MG63 (cell line): ENCODE measurements at regions not wholly inside any gene's neighbourhood (a gene's known extent, or its start where the extent isn't known, plus 50 kb on each side); places are given as distances from the start of the nearest gene placed in this dataset.
"Not testable (repeated sequence)": the region's sequence is repeated elsewhere in the genome, so short reads cannot be mapped to it uniquely, and the experiment has no call there.

Experiments
- DNase-seq: peaks from one replicate; pipeline ENCODE4 v3.0.0-alpha.2; 2020
- H3K27me3 ChIP-seq: fragments of 250-450 bp; sonication (Bioruptor Pico); 2 replicates; pipeline ENCODE4 v1.5.1; 2020; ENCODE audit warnings: mild to moderate bottlenecking, moderate library complexity
- H3K36me3 ChIP-seq: fragments of 250-450 bp; sonication (Bioruptor Pico); 2 replicates; pipeline ENCODE4 v1.5.1; 2020; ENCODE audit warnings: mild to moderate bottlenecking, moderate library complexity
- H3K4me3 ChIP-seq: fragments of 250-450 bp; sonication (Bioruptor Pico); 2 replicates; pipeline ENCODE4 v1.5.1; 2020; ENCODE audit warnings: mild to moderate bottlenecking, moderate library complexity
- H3K9me3 ChIP-seq: fragments of 250-450 bp; sonication (Bioruptor Pico); 2 replicates; pipeline ENCODE4 v1.5.1; 2020; ENCODE audit warnings: mild to moderate bottlenecking, moderate library complexity

DNA sequence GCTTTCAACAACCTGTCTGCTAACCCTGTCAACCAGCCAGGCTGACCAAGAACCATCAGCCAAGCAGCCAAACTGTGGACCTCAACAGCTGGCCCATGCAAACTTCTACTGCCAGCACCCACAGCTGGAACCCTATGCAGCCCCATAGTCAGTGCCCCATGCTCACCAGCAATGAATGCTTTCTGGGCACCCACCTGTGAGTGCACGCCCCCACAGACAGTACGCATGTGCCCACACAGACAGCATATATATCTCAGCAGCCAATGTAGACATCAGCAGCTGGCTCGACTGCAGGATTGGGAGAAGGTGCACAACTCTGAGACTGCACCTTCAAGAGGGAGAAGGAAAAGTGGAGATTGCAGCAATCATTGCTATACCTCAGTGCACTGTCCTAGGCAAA is 1534.6 kb downstream of the GRIK2 start:
- no peaks in the 10 kb centered on the region; the same call in 1 of the 2 replicates for H3K27me3 ChIP-seq
- no peaks in the 10 kb centered on the region for H3K36me3 ChIP-seq
- H3K9me3 ChIP-seq = no peaks in the 10 kb centered on the region
- DNase-seq = no peak
- H3K4me3 ChIP-seq = no peak overlapping the region

DNA sequence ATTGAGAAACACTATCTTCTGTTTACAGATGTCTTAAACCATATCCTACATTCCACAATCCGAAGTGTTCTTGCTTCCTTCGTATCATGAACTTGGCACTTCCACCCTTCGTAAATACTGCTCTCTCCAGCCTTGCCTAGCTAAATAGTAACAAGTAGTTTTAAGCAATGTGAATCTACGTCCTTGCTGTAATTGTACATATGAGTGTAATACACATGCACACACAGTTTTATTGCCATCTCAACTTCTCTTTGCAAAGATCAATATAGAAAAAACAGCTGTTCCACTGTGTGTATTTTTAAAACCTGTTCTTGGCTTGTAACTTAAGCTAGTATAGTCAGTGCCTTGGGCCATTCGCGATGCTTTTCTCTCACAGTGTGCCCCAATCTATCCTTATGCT is 1524.7 kb downstream of the GRIK2 start:
- Histone ChIP-seq H3K9me3 (no peaks in the 10 kb centered on the region), H3K27me3 (no peaks in the 10 kb centered on the region; the same call in 1 of the 2 replicates), H3K4me3 (no peak overlapping the region), H3K36me3 (no peaks in the 10 kb centered on the region)
- no peak for DNase-seq

DNA sequence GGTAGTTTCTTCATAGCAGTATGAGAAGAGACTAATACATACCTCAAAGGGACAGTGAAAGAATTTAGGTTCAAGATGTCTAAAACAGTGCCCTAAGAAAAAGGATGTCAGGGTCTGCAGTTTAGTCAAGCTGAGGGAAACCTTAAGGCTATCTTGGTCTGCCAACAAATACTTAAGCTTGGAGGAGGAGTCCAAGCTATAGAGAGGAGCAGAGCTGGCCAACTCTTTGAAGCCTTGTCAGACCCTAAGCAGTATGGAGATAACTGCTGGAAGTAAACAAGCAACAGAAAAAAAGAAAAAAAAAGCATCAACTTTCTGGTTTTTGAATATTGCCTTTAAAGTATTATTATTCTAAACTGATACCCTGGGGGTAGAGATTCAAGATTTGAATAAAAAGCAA is 1518.1 kb downstream of the GRIK2 start:
- H3K27me3 ChIP-seq = no peaks in the 10 kb centered on the region
- no peaks in the 10 kb centered on the region for H3K9me3 ChIP-seq
- H3K36me3 ChIP-seq = no peaks in the 10 kb centered on the region
- H3K4me3 ChIP-seq = no peak overlapping the region
- DNase-seq = no peak

DNA sequence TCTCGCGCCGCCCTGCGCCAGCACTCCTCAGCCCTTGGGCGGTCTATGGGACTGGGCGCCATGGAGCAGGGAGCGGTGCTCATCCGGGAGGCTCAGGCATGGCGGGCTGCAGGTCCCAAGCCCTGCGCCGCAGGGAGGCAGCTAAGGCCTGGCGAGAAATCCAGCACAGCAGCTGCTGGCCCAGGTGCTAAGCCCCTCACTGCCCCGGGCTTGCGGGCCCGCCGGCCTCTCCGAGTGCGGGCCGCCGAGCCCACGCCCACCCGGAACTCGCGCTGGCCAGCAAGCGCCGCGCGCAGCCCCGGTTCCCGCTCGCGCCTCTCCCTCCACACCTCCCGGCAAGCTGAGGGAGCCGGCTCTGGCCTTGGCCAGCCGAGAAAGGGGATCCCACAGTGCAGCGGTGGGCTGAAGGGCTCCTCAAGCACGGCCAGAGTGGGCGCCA is 1517.2 kb downstream of the GRIK2 start:
- H3K27me3 ChIP-seq, DNase-seq, H3K4me3 ChIP-seq, H3K36me3 ChIP-seq, H3K9me3 ChIP-seq: not testable (repeated sequence)

DNA sequence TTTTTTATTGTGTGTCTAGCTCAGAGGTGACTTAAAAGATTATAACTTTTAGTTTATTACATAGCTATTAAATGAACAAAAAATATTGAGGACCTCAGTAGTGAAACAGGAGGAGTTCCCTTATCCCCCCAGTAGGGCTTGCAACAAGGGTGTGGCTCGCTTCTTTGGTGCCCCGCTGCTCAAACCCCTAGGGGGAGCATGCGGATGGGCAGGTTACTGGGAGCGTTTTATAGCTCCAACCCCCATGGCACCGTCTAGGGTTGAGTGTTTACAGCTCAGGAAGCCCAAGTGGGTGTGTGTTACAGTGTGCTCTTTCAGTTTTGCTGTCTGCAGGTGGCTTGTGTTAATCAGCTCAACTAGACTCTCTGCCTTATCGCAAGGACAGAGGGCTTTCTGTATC is 1513.7 kb downstream of the GRIK2 start:
- no peak for DNase-seq

DNA sequence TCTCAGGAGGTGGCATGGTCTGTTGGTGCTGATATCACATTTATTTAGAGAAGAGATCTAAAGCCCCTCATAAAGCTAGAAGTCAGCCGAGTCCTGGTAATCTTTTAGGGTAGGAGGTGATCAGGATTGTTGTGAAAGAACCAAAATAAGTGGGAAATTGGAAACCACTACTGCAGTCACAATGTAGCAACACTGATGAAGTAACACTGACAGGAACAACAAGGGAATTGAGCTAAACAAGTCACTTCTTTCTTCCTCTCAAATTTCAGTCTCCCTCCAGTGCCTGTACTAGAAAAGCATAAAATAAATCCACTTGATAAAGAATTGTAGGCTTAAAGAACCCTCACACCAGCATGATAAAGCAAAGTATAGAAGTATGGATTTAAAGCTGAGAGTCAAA is 1509.0 kb downstream of the GRIK2 start:
- H3K36me3 ChIP-seq = no peaks in the 10 kb centered on the region
- H3K4me3 ChIP-seq = no peak overlapping the region

More for the DNA sequence above, 1513.7 kb downstream of the GRIK2 start:
- Histone ChIP-seq H3K4me3 (no peak overlapping the region), H3K36me3 (no peaks in the 10 kb centered on the region), H3K27me3 (no peaks in the 10 kb centered on the region), H3K9me3 (no peaks in the 10 kb centered on the region)

DNA sequence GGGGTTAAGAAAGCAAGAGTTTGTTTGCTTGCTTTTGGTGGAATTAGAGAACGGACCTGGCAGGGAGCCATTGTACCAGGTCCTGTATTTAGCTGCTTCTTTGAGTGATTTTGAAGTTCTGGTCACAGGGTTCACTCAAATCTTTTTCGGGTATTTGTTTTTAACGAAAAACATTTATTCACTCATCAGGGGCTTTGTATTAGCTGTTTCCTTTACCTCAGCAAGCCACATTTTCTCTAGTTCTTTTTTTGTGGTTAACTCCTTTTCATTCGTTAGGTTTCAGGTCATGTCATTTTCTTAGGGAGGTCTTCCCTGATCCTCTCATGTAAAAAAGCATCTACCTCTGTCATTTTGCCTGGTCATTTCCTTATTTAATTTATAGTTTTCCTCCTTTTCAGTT is 1502.2 kb downstream of the GRIK2 start:
- H3K36me3 ChIP-seq = no peaks in the 10 kb centered on the region
- no peak for DNase-seq
- no peaks in the 10 kb centered on the region for H3K27me3 ChIP-seq
- no peak overlapping the region for H3K4me3 ChIP-seq
- no peaks in the 10 kb centered on the region for H3K9me3 ChIP-seq

More for the DNA sequence above, 1509.0 kb downstream of the GRIK2 start:
- DNase-seq = no peak
- H3K27me3 ChIP-seq = no peaks in the 10 kb centered on the region
- H3K9me3 ChIP-seq = no peaks in the 10 kb centered on the region

DNA sequence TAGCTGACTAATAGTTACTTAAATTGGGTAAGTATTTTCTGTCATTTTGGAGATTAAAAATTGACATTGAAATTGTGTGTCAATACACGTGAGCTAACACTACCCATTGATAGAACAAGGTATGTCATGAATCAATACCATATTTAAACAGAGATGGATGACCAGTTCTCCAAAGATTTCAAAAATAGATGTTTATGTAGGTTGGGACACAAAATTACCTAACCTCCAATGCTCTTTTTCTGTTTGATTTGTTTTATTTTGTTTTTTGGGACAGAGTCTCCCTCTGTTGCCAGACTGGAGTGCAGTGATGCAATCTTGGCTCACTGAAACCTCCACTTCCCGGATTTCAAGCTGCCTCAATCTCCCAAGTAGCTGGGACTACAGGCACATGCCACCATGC is 1491.7 kb downstream of the GRIK2 start:
- no peaks in the 10 kb centered on the region for H3K9me3 ChIP-seq
- H3K4me3 ChIP-seq = no peak overlapping the region

DNA sequence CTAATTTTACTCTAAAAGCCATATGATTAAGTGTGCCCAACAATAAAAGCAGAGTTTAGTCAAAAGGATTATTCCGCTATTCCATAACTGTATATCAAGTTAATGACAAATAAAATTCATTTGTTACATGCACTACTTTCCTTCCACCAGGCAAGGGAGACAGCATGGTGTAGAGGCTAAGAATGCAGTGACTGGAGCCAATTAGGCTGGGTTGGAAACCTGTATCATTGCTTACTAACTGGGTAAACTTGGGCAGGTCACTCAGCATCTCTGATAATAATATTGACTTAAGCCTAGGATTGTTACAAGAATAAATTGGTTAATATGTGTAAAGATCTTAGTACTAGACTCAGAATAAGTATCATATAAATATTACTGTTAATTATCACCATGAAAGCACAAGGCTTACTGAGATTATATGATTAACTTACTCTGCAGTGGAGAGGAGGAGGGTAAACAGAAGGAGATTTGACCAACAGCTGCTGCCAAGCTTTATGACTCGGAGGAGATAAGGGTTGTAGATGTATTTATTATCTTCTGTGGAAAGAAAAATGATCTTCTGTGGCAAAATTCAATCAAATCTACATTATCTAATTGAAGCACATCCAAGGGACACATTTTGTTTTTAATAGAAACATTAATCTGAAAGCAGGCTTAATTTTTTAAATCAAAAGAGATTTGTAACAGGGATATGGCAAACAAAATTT is 1459.9 kb downstream of the GRIK2 start:
- DNase-seq = no peak
- Histone ChIP-seq H3K27me3 (no peaks in the 10 kb centered on the region), H3K4me3 (no peak overlapping the region), H3K36me3 (no peaks in the 10 kb centered on the region), H3K9me3 (no peaks in the 10 kb centered on the region)

More for the DNA sequence above, 1491.7 kb downstream of the GRIK2 start:
- no peaks in the 10 kb centered on the region for H3K36me3 ChIP-seq
- no peak for DNase-seq
- no peaks in the 10 kb centered on the region for H3K27me3 ChIP-seq

DNA sequence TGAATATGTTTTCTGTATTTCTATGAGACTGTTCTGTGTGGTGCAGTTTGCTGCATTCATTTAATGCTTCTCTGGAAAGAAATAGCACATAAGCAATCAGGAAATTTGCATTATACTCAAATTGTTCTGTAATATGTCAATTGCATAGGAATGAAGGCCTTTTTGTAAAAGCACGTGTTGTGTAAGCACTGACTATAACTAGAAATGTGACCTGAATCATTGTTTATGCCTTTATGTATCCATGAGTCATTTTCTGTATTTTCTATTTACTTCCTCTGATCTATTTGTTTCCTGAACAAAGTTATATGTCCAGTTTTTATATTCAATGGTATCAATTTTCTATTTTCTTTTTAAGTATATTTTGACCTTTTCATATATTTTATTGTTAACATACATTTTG is 1455.3 kb downstream of the GRIK2 start:
- Histone ChIP-seq H3K27me3 (no peaks in the 10 kb centered on the region), H3K36me3 (no peaks in the 10 kb centered on the region)
- DNase-seq = no peak

DNA sequence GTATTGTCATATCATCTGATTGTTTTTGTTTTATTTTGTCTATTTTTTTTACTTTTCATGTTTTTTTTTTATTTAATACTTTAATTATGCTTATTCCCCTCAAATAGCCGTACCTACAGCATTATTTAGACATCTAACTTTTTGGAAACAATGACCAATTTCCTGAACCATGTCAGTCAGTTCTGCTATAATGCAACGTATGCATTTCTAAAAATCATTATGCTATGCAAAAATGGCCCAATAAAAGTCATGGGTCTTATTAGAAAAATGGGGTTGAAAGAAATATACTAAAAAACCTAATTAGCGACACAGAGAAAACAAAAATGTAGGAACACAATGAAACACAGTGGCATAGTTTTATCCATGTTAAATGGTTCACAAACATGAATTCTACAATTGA is 1454.7 kb downstream of the GRIK2 start:
- Histone ChIP-seq H3K27me3 (no peaks in the 10 kb centered on the region), H3K4me3 (no peak overlapping the region)

More for the DNA sequence above, 1455.3 kb downstream of the GRIK2 start:
- Histone ChIP-seq H3K4me3 (no peak overlapping the region), H3K9me3 (no peaks in the 10 kb centered on the region)

DNA sequence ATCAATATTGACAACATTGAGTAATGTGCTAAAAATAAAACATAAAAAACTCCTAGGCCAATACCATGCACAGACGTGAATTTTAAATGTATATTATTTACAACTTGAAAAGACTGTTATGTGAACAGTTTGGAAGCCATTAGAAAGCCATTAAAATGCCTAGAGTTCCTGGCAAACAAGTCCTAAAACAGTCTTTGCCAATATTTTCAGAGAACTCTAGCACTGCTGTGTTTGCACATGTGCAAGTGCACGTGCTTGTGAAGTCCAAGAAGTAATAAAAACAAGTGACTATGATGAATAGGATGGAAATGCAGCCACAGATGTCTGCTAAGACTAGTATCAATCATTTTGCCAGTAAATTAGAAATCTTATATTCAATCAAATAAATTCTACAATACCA is 1447.6 kb downstream of the GRIK2 start:
- no peaks in the 10 kb centered on the region for H3K36me3 ChIP-seq
- H3K9me3 ChIP-seq = no peaks in the 10 kb centered on the region
- H3K4me3 ChIP-seq = no peak overlapping the region
- DNase-seq = no peak
- H3K27me3 ChIP-seq = no peaks in the 10 kb centered on the region

More for the DNA sequence above, 1454.7 kb downstream of the GRIK2 start:
- DNase-seq = no peak
- Histone ChIP-seq H3K9me3 (no peaks in the 10 kb centered on the region), H3K36me3 (no peaks in the 10 kb centered on the region)

DNA sequence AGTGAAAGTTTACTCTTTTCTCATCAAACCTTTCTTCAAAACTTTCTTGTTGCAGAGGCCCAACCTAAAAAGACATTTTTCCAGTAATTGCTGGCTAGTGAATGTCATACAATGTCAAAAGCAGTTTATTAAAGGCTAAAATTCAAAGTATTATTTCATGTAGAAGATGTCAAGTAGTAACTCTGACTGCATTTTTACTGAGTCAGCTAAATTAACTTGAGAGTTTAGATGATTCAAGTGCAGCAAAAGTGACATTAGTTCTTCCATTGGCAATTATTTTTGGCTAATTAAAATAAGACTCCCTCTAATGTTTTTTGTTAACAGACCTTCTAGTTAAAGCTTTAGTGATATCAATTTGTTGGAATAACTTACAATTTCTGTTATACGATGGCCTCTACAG is 1438.5 kb downstream of the GRIK2 start:
- no peaks in the 10 kb centered on the region; the same call in 1 of the 2 replicates for H3K9me3 ChIP-seq
- H3K27me3 ChIP-seq = no peaks in the 10 kb centered on the region
- no peak overlapping the region for H3K4me3 ChIP-seq
- DNase-seq = no peak
- H3K36me3 ChIP-seq = no peaks in the 10 kb centered on the region

DNA sequence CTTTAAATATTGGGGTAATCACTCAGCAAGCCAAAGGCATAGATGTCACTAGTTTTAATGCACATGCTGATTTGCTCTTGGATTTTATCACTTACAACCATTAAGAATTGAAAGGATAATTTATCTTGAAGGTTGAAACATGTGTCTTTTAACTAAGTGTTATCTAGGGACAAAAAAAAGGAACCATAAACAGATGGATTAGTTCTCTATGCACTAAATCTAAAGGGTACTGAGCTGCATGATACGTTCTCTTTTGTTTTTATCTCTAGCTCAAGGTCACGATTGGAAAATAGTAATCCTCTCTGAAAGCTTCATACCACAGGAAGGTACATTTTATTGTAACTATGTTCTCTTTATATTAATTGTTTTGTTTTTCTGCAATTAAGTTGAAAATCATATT is 1426.6 kb downstream of the GRIK2 start:
- H3K9me3 ChIP-seq = no peaks in the 10 kb centered on the region
- no peaks in the 10 kb centered on the region for H3K27me3 ChIP-seq
- DNase-seq = no peak
- H3K4me3 ChIP-seq = no peak overlapping the region
- no peaks in the 10 kb centered on the region for H3K36me3 ChIP-seq

DNA sequence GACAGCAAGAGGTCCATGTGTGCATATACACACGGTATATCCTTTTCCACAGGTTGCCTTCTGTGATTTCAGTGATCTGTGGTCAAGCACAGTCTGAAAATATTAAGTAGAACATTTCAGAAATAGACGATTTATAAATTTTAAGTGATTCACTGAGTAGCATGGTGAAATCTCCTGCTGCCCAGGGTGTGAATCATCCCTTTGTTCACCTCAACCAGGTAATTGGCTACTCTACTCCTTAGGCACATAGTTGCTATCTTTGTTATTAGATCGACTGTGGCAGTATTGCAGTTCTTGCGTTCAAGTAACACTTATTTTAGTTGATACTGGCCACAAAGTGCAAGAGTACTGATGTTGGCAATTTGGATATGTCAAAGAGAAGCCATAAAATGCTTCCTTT is 1421.7 kb downstream of the GRIK2 start:
- DNase-seq = no peak
- H3K36me3 ChIP-seq = no peaks in the 10 kb centered on the region
- no peaks in the 10 kb centered on the region for H3K9me3 ChIP-seq
- no peak overlapping the region for H3K4me3 ChIP-seq
- H3K27me3 ChIP-seq = no peaks in the 10 kb centered on the region

DNA sequence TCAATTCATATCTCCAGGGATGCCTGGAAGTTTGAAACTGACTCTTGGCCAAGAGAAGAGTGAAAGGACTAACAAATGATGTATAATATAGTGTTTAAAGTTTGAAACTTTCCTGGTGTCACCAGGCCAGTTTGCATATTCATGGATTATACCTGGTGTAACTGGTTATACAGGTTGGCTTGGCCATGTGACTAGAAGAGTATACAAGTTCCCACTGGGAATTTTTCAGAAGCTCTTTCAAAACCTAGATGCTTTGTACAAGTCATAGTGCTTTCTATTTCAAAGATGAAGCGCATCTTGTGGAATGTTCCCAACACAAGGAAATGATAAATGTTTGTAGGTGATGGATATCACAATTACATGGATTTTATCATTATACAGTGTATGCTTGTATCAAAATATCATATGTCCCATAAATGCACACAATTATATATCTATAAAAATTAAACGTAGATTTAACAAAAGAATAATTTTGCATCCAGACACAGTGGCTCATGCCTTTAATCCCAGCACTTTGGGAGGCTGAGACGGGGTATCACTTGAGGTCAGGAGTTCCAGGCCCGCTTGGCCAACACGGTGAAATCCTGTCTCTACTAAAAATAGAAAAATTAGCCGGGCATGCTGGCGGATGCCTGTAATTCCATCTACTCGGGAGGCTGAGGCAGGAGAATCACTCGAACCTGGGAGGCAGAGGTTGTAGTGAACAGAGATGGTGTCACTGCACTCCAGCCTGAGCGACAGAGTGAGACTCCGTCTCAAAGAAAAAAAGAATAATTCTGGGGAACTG is 1420.2 kb downstream of the GRIK2 start:
- no peaks in the 10 kb centered on the region for H3K36me3 ChIP-seq
- no peak for DNase-seq
- no peak overlapping the region for H3K4me3 ChIP-seq
- no peaks in the 10 kb centered on the region for H3K27me3 ChIP-seq
- H3K9me3 ChIP-seq = no peaks in the 10 kb centered on the region

DNA sequence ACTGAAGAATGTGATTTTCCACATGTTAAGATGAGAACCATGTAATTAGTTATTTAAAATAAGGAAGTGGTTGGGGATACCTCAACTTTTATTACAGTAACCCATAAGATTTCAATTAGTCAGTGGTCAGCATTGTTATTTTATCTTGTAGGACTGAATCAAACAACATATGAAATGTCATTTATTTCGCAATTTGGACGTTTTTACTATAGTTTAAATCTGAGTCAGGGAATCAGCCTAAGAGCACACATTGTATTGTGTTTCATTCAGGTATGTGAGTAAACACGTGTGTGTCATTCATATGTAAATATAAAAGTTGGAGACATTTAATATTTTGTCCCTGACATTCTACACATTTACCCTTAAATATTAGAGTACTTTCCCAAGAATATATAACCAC is 1418.7 kb downstream of the GRIK2 start:
- Histone ChIP-seq H3K27me3 (no peaks in the 10 kb centered on the region), H3K4me3 (no peak overlapping the region), H3K9me3 (no peaks in the 10 kb centered on the region), H3K36me3 (no peaks in the 10 kb centered on the region)
- no peak for DNase-seq
